WI38 (cell line): ENCODE measurements at regions not wholly inside any gene's neighbourhood (a gene's known extent, or its start where the extent isn't known, plus 50 kb on each side); places are given as distances from the start of the nearest gene placed in this dataset.
"Not testable (repeated sequence)": the region's sequence is repeated elsewhere in the genome, so short reads cannot be mapped to it uniquely, and the experiment has no call there.

ENCODE experiments used
- H3K4me3 ChIP-seq: 2 replicates; pipeline ENCODE4 v1.5.1; 2011; ENCODE audit warnings: low read depth, mild to moderate bottlenecking, control low read depth, low read length
- TF ChIP-seq, protein P1 (sequence below): IDR thresholded peaks from 2 replicates; pipeline ENCODE4 v1.5.1; 2012; ENCODE audit warnings: low read depth, mild to moderate bottlenecking, control low read depth, low read length

DNA sequence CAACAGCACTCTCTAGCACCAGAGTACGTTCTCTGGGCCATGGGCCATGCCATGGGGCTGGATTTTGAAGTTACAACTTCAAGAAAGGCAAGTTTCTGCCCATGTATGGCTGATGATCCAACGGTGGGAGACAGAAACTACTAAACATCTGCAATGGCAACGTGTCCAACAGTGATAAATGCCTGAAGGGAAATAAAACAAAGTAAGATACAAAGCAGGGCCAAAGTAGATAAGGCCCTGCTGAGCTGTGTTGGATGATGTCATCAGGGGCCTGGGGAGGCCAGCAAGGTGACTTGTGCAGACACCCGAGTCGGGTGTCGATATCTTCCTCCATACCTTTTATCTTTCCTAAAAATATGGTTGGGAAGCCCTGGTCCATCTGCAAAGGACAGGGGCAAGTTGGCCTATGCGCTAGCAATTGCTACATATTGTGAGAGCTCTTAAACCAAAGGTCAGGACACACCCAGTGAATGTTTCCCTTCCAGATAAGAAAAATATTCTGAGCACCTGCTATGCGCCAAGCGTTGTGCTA lies 487.2 kb downstream of the MN1 start:
- no peak overlapping the region for H3K4me3 ChIP-seq
- TF ChIP-seq, protein P1, sequence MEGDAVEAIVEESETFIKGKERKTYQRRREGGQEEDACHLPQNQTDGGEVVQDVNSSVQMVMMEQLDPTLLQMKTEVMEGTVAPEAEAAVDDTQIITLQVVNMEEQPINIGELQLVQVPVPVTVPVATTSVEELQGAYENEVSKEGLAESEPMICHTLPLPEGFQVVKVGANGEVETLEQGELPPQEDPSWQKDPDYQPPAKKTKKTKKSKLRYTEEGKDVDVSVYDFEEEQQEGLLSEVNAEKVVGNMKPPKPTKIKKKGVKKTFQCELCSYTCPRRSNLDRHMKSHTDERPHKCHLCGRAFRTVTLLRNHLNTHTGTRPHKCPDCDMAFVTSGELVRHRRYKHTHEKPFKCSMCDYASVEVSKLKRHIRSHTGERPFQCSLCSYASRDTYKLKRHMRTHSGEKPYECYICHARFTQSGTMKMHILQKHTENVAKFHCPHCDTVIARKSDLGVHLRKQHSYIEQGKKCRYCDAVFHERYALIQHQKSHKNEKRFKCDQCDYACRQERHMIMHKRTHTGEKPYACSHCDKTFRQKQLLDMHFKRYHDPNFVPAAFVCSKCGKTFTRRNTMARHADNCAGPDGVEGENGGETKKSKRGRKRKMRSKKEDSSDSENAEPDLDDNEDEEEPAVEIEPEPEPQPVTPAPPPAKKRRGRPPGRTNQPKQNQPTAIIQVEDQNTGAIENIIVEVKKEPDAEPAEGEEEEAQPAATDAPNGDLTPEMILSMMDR, result no peak

DNA sequence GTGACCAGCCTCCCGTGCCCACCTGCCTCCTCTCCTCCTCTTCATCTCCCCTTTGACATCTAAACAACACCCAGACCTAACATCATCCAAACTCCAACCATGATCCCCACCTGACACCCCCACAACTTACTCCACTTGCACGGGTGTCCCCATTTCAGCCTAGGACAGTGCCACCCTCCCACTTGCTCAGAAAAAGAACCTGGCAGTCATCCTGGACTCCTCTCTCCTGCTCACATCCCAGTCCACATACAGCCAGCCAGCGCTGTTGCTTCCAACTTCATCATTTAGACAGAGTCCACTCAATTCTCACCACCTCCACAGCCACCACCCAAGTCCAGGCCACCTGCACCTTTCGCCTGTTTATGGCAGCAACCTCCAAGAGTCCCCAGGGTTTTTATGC lies 485.7 kb downstream of the MN1 start:
- TF ChIP-seq, protein P1, result no peak
- no peak overlapping the region for H3K4me3 ChIP-seq

DNA sequence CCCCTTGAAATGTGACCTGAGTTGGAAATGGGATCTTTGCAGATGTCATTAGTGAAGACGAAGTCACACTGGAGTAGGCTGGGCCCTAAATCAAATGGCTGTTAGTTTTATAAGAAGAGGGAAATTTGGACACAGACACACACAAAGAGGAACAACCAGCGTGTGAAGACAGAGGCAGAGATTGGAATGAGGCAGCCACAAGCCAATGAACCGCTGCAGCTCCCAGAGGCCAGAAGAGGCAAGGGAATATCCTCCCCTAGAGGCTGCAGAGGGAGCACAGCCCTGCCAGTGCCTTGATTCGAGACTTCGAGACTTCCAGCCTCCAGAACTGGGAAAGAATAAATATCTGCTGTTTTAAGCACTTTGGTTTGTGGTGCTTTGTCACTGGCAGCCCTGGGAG lies 484.5 kb downstream of the MN1 start:
- no peak overlapping the region for H3K4me3 ChIP-seq
- TF ChIP-seq, protein P1, result peak; percentile 21; the same call in 1 of the 2 replicates

DNA sequence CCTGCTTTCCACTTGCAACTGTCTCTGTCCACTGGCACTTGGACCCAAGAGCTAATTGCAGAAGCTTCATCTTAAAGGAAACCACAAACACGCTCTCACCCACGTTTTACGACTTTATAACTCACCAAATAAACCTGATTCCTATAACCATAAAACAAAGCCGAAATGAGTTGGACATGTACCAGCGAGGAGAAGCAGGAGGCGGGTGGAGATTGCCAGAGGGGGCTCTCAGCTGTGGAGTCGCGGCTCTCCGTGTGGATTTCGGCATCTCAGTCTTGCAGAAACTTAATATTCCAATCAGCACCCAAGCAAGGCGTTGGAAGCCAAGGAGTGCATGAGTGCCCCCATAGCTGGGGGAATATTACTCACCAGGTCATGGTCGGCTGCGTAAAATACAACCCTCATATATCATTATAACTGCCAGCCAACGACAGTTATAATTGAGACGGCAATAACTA lies 483.6 kb downstream of the MN1 start:
- TF ChIP-seq, protein P1, result no peak
- no peak overlapping the region for H3K4me3 ChIP-seq

DNA sequence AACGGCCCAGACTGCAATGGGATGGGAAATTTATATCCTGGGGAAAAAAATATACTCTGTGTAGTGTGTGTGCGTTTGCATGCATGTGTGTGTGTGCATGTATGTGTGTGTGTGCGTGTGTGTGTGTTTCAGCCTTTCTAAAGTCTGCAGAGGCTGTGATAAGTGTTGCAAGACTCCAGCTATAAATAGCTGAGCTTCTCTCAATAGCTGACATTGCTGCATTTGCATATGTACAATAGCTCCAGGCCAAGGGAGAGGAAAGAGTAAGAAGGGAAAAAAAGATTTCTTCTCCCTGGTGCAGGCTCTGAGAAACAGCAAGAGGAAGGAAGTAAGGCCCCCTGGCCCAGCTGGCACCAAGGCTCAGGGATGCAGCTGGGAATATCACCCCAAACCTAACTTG lies 483.0 kb downstream of the MN1 start:
- TF ChIP-seq, protein P1, result no peak
- H3K4me3 ChIP-seq, result no peak overlapping the region

DNA sequence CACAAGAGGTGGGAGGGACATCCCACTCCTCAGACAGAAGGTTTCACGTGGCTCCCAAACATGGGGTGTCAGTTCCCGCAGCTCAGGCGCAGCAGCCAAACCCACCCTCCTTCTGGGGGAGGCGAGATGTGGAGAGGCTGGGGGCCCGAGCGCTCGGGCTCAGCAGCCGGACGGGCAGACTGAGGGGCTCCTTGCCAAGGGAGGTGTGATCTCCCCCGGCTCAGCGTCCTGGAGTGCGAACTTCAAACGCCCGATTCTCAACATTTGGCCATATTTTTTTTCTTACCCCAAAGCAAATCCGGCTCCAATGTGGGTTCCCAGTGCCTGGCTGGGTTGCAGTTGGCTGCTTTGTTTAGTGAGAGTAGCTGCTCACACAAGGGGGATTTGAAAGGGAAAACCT lies 477.9 kb downstream of the MN1 start:
- TF ChIP-seq, protein P1, result no peak

DNA sequence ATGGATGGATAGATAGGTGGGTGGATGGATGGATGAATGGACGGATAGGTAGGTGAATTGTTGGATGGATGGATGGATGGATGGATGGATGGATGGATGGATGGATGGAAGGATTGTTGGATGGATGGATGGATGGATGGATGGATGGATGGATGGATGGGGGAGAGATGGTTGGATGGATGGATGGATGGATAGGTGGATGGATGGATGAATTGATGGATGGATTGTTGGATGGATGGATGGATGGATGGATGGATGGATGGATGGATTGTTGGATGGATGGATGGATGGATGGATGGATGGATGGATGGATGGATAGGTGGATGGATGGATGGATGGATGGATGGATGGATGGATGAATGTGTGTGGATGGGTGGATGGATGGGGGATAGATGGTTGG lies 476.6 kb downstream of the MN1 start:
- not testable (repeated sequence) for H3K4me3 ChIP-seq

More for the DNA sequence above, 477.9 kb downstream of the MN1 start:
- no peak overlapping the region for H3K4me3 ChIP-seq

DNA sequence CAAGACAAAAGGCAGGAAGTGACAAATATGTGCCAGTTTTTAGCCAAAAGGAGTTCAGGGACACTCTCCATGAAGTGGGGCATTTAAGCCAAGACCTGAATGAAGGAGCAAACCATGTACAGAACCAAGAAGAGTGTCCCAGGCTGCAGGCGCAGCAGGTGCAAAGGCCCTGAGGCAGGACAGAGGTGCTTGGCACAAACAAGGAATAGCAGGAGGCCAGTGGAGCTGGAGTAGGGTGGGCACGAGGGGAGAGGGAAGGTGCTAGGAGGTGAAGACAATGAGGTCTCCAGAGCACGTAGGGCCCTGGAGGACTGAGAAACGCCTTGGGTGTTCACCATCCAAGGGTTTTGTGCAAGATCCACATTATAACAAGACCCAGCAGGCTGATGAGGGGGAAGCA lies 474.1 kb downstream of the MN1 start:
- TF ChIP-seq, protein P1, result no peak
- no peak overlapping the region for H3K4me3 ChIP-seq
